Panc1 (cell line): ENCODE measurements at regions not wholly inside any gene's neighbourhood (a gene's known extent, or its start where the extent isn't known, plus 50 kb on each side); places are given as distances from the start of the nearest gene placed in this dataset.

ENCODE experiments used
- ATAC-seq: fragments of 200-7000 bp; cut with Tn5 transposase; 2 replicates; pipeline ENCODE4 v1.9.1; 2020; ENCODE audit warnings: mild to moderate bottlenecking, moderate library complexity
- BruUV-seq: library from RNA; stranded (reverse); fragments of 400-500 nt; replicated peaks from 2 replicates; lab custom pipeline; 2021; lab: Mats Ljungman, UMichigan
- CTCF ChIA-PET: fragments of 300-600 bp; sonication (Branson Sonifier 250); formaldehyde crosslinking; loops from one replicate; lab custom pipeline; 2022; ENCODE audit warnings: antibody characterized with exemption; lab: Charles Lee
- POLR2A ChIA-PET: fragments of 300-600 bp; sonication (Branson Sonifier 250); formaldehyde crosslinking; loops from one replicate; lab custom pipeline; 2022; ENCODE audit warnings: antibody characterized with exemption; lab: Charles Lee
- DNase-seq: peaks from one replicate; pipeline ENCODE4 v3.0.0-alpha.2; 2010; ENCODE audit warnings: low read depth, low spot score
- H3K27ac ChIP-seq: 2 replicates; pipeline ENCODE4 v1.5.1; 2011; ENCODE audit warnings: mild to moderate bottlenecking, low read length, inconsistent platforms
- H3K27me3 ChIP-seq: fragments of 200-500 bp; sonication (Bioruptor generic); 2 replicates; pipeline ENCODE4 v1.6.0; 2014; ENCODE audit warnings: low read length, inconsistent platforms; ENCODE audit not compliant: control insufficient read depth, insufficient read depth
- H3K36me3 ChIP-seq: fragments of 200-500 bp; sonication (Bioruptor generic); 2 replicates; pipeline ENCODE4 v1.5.1; 2014; ENCODE audit warnings: inconsistent platforms, mild to moderate bottlenecking, low read length, moderate library complexity; ENCODE audit not compliant: control insufficient read depth, insufficient read depth
- H3K4me1 ChIP-seq: 2 replicates; pipeline ENCODE4 v1.5.1; 2011; ENCODE audit warnings: inconsistent platforms, mild to moderate bottlenecking, low read length, moderate library complexity; ENCODE audit not compliant: control insufficient read depth, insufficient read depth
- H3K4me3 ChIP-seq, 2 experiments: 2 replicates each; pipeline ENCODE4 v1.5.1; 2011 to 2012; ENCODE audit warnings: low read depth in 2 of 2, low read length in 2 of 2, mild to moderate bottlenecking in 2 of 2, inconsistent platforms in 1 of 2, moderate library complexity in 1 of 2
- H3K9me3 ChIP-seq: fragments of 200-500 bp; sonication (Bioruptor generic); 2 replicates; pipeline ENCODE4 v1.5.1; 2014; ENCODE audit warnings: low read depth, mild to moderate bottlenecking, inconsistent platforms, low read length, moderate library complexity; ENCODE audit not compliant: control insufficient read depth, insufficient read depth
- POLR2AphosphoS5 ChIP-seq: IDR thresholded peaks from 2 replicates; pipeline ENCODE4 v1.6.1; 2012; ENCODE audit warnings: mild to moderate bottlenecking, low read depth, low read length, moderate library complexity
- SIN3A ChIP-seq: IDR thresholded peaks from 2 replicates; pipeline ENCODE4 v1.6.1; 2012; ENCODE audit warnings: low read depth, mild to moderate bottlenecking, low read length, moderate library complexity, borderline replicate concordance; ENCODE audit not compliant: insufficient read depth
- TCF7L2 ChIP-seq: IDR thresholded peaks from 2 replicates; pipeline ENCODE4 v1.6.1; 2011; ENCODE audit warnings: mild to moderate bottlenecking, low read depth, low read length, inconsistent platforms
- in situ Hi-C: cut with HindIII; loops from 2 replicates; pipeline ENCODE4 v1.10.0; 2016; ENCODE audit warnings: low sequenced_read_pairs, low pct_unique_long_range_greater_than_20kb
- intact Hi-C: fragments of 100-400 bp; cut with micrococcal nuclease; formaldehyde crosslinking; loops from one replicate; pipeline ENCODE4 v1.10.0; 2022; ENCODE audit not compliant: unreplicated experiment
- TF ChIP-seq, protein P1 (sequence below), 2 experiments: IDR thresholded peaks; 2 replicates each; pipeline ENCODE4 v1.6.1; 2011 to 2012; ENCODE audit warnings: low read depth in 2 of 2, control low read depth in 1 of 2, low read length in 1 of 2, mild to moderate bottlenecking in 1 of 2, moderate library complexity in 1 of 2; ENCODE audit not compliant: insufficient read depth in 1 of 2
- TF ChIP-seq, protein P2 (sequence below): fragments of 450-650 bp; IDR thresholded peaks from 2 replicates; pipeline ENCODE4 v1.5.1; 2017; ENCODE audit warnings: mild to moderate bottlenecking

DNA sequence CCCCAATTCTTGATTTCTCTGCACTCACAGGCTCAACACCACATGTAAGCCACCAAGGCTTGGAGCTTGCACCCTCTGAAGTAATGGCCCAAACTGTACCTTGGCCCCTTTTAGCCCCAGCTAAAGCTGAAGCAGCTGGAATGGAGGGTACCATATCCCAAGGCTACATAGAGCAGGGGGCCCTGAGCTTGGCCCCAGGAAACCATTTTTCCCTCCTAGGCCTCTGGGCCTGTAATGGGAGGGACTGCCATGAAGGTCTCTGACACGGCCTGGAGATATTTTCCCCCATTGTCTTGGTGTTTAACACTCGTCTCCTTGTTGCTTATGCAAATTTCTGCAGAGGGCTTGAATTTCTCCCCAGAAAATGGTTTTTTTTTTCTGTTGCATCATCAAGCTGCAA lies 69.7 kb downstream of the SKA1 start:
- POLR2A ChIA-PET: no interaction called here

DNA sequence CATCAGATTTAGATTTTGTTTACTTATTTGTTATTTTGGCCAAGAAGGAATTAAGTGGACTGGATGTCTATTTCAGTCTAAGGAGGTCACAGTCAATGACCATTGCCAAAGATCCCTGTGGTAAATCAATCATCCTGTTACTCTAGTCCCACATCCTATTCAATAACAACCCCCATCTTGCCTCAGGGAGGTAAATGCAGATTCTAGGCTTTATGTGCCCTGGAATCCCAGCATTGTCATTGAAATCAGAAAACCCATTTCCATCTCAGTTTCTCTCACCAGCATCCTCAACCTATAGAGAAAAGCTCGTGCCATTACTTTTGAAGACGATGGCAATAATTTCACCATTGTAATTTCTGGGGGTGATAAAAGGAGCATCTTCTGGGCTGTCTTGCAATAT lies 71.8 kb downstream of the SKA1 start:
- intact Hi-C loops (no loop called here), in situ Hi-C loops (no loop called here)
- ATAC-seq: no peak
- no peak overlapping the region for H3K27ac ChIP-seq
- no peaks in the 10 kb centered on the region for H3K4me1 ChIP-seq
- DNase-seq: no peak
- no peaks in the 10 kb centered on the region for H3K9me3 ChIP-seq
- H3K36me3 ChIP-seq: no peaks in the 10 kb centered on the region
- POLR2A ChIA-PET: no interaction called here
- H3K4me3 ChIP-seq: no peak overlapping the region
- no TSS peak for BruUV-seq
- CTCF ChIA-PET: no interaction called here
- no peak for TF ChIP-seq POLR2AphosphoS5
- TF ChIP-seq SIN3A: no peak
- TF ChIP-seq, protein P1, sequence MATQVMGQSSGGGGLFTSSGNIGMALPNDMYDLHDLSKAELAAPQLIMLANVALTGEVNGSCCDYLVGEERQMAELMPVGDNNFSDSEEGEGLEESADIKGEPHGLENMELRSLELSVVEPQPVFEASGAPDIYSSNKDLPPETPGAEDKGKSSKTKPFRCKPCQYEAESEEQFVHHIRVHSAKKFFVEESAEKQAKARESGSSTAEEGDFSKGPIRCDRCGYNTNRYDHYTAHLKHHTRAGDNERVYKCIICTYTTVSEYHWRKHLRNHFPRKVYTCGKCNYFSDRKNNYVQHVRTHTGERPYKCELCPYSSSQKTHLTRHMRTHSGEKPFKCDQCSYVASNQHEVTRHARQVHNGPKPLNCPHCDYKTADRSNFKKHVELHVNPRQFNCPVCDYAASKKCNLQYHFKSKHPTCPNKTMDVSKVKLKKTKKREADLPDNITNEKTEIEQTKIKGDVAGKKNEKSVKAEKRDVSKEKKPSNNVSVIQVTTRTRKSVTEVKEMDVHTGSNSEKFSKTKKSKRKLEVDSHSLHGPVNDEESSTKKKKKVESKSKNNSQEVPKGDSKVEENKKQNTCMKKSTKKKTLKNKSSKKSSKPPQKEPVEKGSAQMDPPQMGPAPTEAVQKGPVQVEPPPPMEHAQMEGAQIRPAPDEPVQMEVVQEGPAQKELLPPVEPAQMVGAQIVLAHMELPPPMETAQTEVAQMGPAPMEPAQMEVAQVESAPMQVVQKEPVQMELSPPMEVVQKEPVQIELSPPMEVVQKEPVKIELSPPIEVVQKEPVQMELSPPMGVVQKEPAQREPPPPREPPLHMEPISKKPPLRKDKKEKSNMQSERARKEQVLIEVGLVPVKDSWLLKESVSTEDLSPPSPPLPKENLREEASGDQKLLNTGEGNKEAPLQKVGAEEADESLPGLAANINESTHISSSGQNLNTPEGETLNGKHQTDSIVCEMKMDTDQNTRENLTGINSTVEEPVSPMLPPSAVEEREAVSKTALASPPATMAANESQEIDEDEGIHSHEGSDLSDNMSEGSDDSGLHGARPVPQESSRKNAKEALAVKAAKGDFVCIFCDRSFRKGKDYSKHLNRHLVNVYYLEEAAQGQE (IDR thresholded peaks at IDR 0.05; ENCODE audit: insufficient read depth in 1 of 2, low read depth in 2 of 2, low read length in 1 of 2): no peak
- TF ChIP-seq, protein P2, sequence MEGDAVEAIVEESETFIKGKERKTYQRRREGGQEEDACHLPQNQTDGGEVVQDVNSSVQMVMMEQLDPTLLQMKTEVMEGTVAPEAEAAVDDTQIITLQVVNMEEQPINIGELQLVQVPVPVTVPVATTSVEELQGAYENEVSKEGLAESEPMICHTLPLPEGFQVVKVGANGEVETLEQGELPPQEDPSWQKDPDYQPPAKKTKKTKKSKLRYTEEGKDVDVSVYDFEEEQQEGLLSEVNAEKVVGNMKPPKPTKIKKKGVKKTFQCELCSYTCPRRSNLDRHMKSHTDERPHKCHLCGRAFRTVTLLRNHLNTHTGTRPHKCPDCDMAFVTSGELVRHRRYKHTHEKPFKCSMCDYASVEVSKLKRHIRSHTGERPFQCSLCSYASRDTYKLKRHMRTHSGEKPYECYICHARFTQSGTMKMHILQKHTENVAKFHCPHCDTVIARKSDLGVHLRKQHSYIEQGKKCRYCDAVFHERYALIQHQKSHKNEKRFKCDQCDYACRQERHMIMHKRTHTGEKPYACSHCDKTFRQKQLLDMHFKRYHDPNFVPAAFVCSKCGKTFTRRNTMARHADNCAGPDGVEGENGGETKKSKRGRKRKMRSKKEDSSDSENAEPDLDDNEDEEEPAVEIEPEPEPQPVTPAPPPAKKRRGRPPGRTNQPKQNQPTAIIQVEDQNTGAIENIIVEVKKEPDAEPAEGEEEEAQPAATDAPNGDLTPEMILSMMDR: no peak
- TF ChIP-seq TCF7L2: no peak
- no peaks in the 10 kb centered on the region for H3K27me3 ChIP-seq

More for the DNA sequence above, 69.7 kb downstream of the SKA1 start:
- no peak for ATAC-seq
- intact Hi-C loops (no loop called here), in situ Hi-C loops (no loop called here)
- no peak for DNase-seq
- Histone ChIP-seq H3K9me3 (no peaks in the 10 kb centered on the region), H3K4me1 (no peaks in the 10 kb centered on the region), H3K36me3 (no peaks in the 10 kb centered on the region), H3K27me3 (no peaks in the 10 kb centered on the region), H3K27ac (no peak overlapping the region), H3K4me3 (no peak overlapping the region)
- TF ChIP-seq, protein P2: no peak
- TF ChIP-seq, protein P1 (IDR thresholded peaks at IDR 0.05; ENCODE audit: insufficient read depth in 1 of 2, low read depth in 2 of 2, low read length in 1 of 2): no peak
- no peak for TF ChIP-seq SIN3A
- no peak for TF ChIP-seq TCF7L2
- no peak for TF ChIP-seq POLR2AphosphoS5
- no TSS peak for BruUV-seq
- CTCF ChIA-PET: no interaction called here
